NB4 (cell line): ENCODE measurements at regions not wholly inside any gene's neighbourhood (a gene's known extent, or its start where the extent isn't known, plus 50 kb on each side); places are given as distances from the start of the nearest gene placed in this dataset.

Experiments used
- MYC ChIP-seq: IDR thresholded peaks from 2 replicates; pipeline ENCODE4 v1.6.1; 2011; ENCODE audit warnings: low read depth, low read length
- POLR2A ChIP-seq: IDR thresholded peaks from 2 replicates; pipeline ENCODE4 v1.6.1; 2011; ENCODE audit warnings: mild to moderate bottlenecking; ENCODE audit not compliant: insufficient read length; ENCODE audit errors: extremely low read depth
- TF ChIP-seq, protein P1 (sequence below): IDR thresholded peaks from one replicate; pipeline ENCODE4 v1.5.1; 2012; ENCODE audit warnings: low read depth, low read length
- TF ChIP-seq, protein P2 (sequence below): IDR thresholded peaks from 2 replicates; pipeline ENCODE4 v1.6.1; 2011; ENCODE audit warnings: low read depth, low read length

DNA sequence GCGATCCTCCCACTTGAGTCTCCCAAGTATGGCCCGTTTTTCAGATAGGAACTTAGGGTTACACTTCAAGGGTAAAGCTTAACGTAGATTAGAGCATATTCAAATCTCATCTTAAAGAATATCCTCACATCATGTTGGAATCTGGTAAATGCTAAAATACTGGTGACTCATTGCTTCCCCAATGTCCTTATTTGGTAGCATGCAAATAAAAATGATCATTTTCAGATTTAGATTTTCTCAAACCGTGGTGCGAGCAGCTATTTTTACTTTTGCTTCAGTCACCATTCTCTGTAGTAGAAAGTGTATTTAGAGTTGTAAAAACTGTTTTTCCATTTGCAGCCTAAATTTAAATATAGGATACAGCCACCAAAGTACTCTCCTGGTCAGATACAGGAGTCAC lies 101.5 kb upstream of the MAML3 start:
- TF ChIP-seq, protein P1, sequence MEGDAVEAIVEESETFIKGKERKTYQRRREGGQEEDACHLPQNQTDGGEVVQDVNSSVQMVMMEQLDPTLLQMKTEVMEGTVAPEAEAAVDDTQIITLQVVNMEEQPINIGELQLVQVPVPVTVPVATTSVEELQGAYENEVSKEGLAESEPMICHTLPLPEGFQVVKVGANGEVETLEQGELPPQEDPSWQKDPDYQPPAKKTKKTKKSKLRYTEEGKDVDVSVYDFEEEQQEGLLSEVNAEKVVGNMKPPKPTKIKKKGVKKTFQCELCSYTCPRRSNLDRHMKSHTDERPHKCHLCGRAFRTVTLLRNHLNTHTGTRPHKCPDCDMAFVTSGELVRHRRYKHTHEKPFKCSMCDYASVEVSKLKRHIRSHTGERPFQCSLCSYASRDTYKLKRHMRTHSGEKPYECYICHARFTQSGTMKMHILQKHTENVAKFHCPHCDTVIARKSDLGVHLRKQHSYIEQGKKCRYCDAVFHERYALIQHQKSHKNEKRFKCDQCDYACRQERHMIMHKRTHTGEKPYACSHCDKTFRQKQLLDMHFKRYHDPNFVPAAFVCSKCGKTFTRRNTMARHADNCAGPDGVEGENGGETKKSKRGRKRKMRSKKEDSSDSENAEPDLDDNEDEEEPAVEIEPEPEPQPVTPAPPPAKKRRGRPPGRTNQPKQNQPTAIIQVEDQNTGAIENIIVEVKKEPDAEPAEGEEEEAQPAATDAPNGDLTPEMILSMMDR: no peak
- TF ChIP-seq, protein P2, sequence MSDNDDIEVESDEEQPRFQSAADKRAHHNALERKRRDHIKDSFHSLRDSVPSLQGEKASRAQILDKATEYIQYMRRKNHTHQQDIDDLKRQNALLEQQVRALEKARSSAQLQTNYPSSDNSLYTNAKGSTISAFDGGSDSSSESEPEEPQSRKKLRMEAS: no peak
- no peak for TF ChIP-seq MYC
- no peak for TF ChIP-seq POLR2A
